Activated T-helper 17 cell treated with anti-CD3 and anti-CD28 coated beads, Interleukin-2, amount 50 U/mL, for 72 hours (primary cell): ENCODE measurements at regions not wholly inside any gene's neighbourhood (a gene's known extent, or its start where the extent isn't known, plus 50 kb on each side); places are given as distances from the start of the nearest gene placed in this dataset.
"Not testable (repeated sequence)": the region's sequence is repeated elsewhere in the genome, so short reads cannot be mapped to it uniquely, and the experiment has no call there.

Source experiments
- ATAC-seq: fragments of 150-1000 bp; cut with Tn5 transposase; replicated peaks from 2 replicates; pipeline ENCODE4 v1.10.0; 2021; ENCODE audit warnings: mild to moderate bottlenecking, moderate library complexity
- H3K27ac Mint-ChIP-seq: one replicate; pipeline ENCODE4 v1.8.0; 2022; ENCODE audit warnings: mixed read lengths
- H3K27me3 Mint-ChIP-seq: one replicate; pipeline ENCODE4 v1.8.0; 2022; ENCODE audit warnings: mixed read lengths
- H3K36me3 Mint-ChIP-seq: one replicate; pipeline ENCODE4 v1.8.0; 2022; ENCODE audit warnings: low read depth, mild to moderate bottlenecking, mixed read lengths
- H3K4me1 Mint-ChIP-seq: one replicate; pipeline ENCODE4 v1.8.0; 2022; ENCODE audit warnings: mixed read lengths
- H3K4me3 Mint-ChIP-seq: one replicate; pipeline ENCODE4 v1.8.0; 2022; ENCODE audit warnings: mild to moderate bottlenecking, mixed read lengths
- H3K9me3 Mint-ChIP-seq: one replicate; pipeline ENCODE4 v1.8.0; 2022; ENCODE audit warnings: mixed read lengths

- ATAC-seq, result no peak
- Mint-ChIP-seq H3K27ac (no peak overlapping the region), H3K4me3 (no peak overlapping the region), H3K4me1 (no peaks in the 10 kb centered on the region), H3K9me3 (peaks cover 7% of the 10 kb centered on the region), H3K36me3 (no peaks in the 10 kb centered on the region), H3K27me3 (no peaks in the 10 kb centered on the region)
These were observed 984.2 kb downstream of the FSCB start for GRCh38 chr14:43522901-43523300.

GRCh38 chr14:43522191-43522590 is 984.9 kb downstream of the FSCB start:
- no peaks in the 10 kb centered on the region for H3K4me1 Mint-ChIP-seq
- ATAC-seq, result no peak
- no peaks in the 10 kb centered on the region for H3K36me3 Mint-ChIP-seq
- H3K9me3 Mint-ChIP-seq, result peaks cover 7% of the 10 kb centered on the region
- no peaks in the 10 kb centered on the region for H3K27me3 Mint-ChIP-seq
- H3K4me3 Mint-ChIP-seq, result no peak overlapping the region
- no peak overlapping the region for H3K27ac Mint-ChIP-seq

DNA sequence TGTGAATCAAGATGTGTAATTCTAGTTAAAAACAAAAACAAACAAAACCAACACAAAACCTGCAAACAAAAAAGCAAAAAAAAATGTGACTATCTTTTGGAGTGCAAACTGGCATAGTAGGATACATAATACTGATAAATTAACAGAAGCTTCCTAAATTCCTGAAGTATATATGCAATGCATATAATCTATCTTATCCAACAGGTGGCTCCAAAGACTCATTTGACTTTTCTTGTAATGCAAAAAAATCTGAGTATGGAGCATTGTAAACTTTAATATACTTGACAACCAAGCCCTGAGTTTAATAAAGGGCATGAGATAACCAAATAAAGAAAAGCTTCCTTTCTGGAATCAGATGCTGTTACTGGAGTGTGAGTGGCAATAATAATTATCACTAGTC is 1003.6 kb downstream of the FSCB start:
- no peak for ATAC-seq
- no peaks in the 10 kb centered on the region for H3K4me1 Mint-ChIP-seq
- H3K27me3 Mint-ChIP-seq, result no peaks in the 10 kb centered on the region

DNA sequence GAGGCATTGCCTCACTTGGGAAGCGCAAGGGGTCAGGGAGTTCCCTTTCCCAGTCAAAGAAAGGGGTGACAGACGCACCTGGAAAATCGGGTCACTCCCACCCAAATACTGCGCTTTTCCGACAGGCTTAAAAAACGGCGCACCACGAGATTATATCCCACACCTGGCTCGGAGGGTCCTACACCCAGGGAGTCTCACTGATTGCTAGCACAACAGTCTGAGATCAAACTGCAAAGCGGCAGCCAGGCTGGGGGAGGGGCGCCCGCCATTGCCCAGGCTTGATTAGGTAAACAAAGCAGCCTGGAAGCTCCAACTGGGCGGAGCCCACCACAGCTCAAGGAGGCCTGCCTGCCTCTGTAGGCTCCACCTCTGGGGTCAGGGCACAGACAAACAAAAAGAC is 1014.7 kb downstream of the FSCB start:
- H3K36me3 Mint-ChIP-seq, H3K27me3 Mint-ChIP-seq, ATAC-seq, H3K9me3 Mint-ChIP-seq, H3K4me3 Mint-ChIP-seq, H3K27ac Mint-ChIP-seq, H3K4me1 Mint-ChIP-seq: not testable (repeated sequence)

More for the DNA sequence above, 1003.6 kb downstream of the FSCB start:
- H3K27ac Mint-ChIP-seq, result no peak overlapping the region
- no peaks in the 10 kb centered on the region for H3K36me3 Mint-ChIP-seq
- H3K9me3 Mint-ChIP-seq, result peaks cover 5% of the 10 kb centered on the region
- H3K4me3 Mint-ChIP-seq, result no peak overlapping the region

DNA sequence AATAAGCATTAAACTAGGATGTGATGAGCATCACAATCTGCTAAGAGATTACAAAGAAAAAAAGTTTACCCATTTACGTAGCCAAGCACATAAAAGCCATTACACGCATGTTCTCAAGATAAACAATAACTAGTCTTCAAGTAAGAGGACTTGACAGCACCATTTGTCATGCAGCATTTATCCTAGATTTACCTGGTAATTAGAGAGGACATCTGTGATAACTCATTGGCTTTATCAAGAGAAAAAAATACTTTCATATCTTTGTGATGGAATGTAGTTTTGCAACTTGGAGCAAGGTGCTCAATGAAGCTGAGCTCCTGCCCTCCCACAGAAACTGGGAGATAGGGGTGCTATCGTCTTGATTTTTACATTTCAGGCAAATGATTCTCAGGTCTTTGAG is 1023.7 kb downstream of the FSCB start:
- no peak overlapping the region for H3K27ac Mint-ChIP-seq

GRCh38 chr14:43481864-43482263 is 1025.2 kb downstream of the FSCB start:
- Mint-ChIP-seq H3K36me3 (no peaks in the 10 kb centered on the region), H3K4me1 (no peaks in the 10 kb centered on the region), H3K27me3 (no peaks in the 10 kb centered on the region), H3K27ac (no peak overlapping the region), H3K9me3 (no peaks in the 10 kb centered on the region), H3K4me3 (no peak overlapping the region)
- no peak for ATAC-seq

More for the DNA sequence above, 1023.7 kb downstream of the FSCB start:
- H3K27me3 Mint-ChIP-seq, result no peaks in the 10 kb centered on the region
- H3K36me3 Mint-ChIP-seq, result no peaks in the 10 kb centered on the region
- ATAC-seq, result no peak
- H3K9me3 Mint-ChIP-seq, result no peaks in the 10 kb centered on the region
- H3K4me3 Mint-ChIP-seq, result no peak overlapping the region
- no peaks in the 10 kb centered on the region for H3K4me1 Mint-ChIP-seq

GRCh38 chr14:43480976-43481375 is 1026.1 kb downstream of the FSCB start:
- Mint-ChIP-seq H3K27ac (no peak overlapping the region), H3K9me3 (no peaks in the 10 kb centered on the region), H3K4me1 (no peaks in the 10 kb centered on the region), H3K27me3 (no peaks in the 10 kb centered on the region), H3K4me3 (no peak overlapping the region), H3K36me3 (no peaks in the 10 kb centered on the region)
- ATAC-seq, result no peak

GRCh38 chr14:43479596-43480195 is 1027.4 kb downstream of the FSCB start:
- no peak overlapping the region for H3K27ac Mint-ChIP-seq
- no peaks in the 10 kb centered on the region for H3K27me3 Mint-ChIP-seq
- no peak overlapping the region for H3K4me3 Mint-ChIP-seq
- no peaks in the 10 kb centered on the region for H3K4me1 Mint-ChIP-seq
- H3K9me3 Mint-ChIP-seq, result no peaks in the 10 kb centered on the region
- ATAC-seq, result no peak
- H3K36me3 Mint-ChIP-seq, result no peaks in the 10 kb centered on the region

DNA sequence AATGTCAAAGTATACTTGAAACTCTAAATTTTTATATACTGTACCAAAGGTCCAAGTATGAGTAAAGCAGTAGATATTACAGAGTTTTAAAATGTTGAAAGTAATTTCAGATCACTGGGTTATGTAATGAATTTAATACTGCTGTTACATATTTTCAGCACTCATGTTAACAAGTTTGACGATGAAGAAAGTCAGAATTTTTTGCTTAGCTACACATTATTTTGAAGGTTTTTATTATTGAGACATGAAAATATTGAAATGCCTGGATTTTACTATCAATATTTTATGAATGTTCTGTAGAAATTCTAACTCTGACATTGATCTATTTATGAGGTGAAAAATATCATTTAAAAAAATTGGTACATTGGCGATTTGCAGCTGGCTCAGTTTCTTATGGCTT is 1030.3 kb downstream of the FSCB start:
- H3K4me1 Mint-ChIP-seq, result no peaks in the 10 kb centered on the region
- peaks cover 4% of the 10 kb centered on the region for H3K9me3 Mint-ChIP-seq
- no peak for ATAC-seq
- no peaks in the 10 kb centered on the region for H3K36me3 Mint-ChIP-seq
- H3K27me3 Mint-ChIP-seq, result no peaks in the 10 kb centered on the region
- no peak overlapping the region for H3K4me3 Mint-ChIP-seq
- H3K27ac Mint-ChIP-seq, result no peak overlapping the region

DNA sequence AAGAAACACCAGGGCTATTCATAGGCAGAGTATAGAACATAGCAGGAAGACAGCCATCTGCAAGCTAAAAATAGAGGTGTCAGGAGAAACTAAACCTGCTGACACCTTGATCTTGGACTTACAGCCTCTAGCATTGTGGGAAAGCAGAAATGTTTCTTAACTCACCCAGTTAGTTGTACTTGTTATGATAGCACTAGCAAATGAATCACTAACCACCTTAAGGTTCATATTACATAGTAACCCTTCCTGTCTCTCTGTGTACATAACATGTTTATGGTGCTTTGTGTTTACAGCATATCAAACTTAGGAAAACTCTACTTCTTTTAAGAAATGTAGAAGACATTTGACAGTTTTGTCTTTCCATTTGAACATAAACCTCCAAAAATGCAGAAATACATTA is 1031.3 kb downstream of the FSCB start:
- Mint-ChIP-seq H3K27ac (no peak overlapping the region), H3K4me3 (no peak overlapping the region), H3K9me3 (peaks cover 6% of the 10 kb centered on the region), H3K4me1 (no peaks in the 10 kb centered on the region), H3K27me3 (no peaks in the 10 kb centered on the region), H3K36me3 (no peaks in the 10 kb centered on the region)
- no peak for ATAC-seq

GRCh38 chr14:43471595-43471994 is 1035.5 kb downstream of the FSCB start:
- Mint-ChIP-seq H3K27ac (no peak overlapping the region), H3K4me3 (no peak overlapping the region), H3K36me3 (no peaks in the 10 kb centered on the region), H3K9me3 (peaks cover 6% of the 10 kb centered on the region), H3K4me1 (no peaks in the 10 kb centered on the region), H3K27me3 (no peaks in the 10 kb centered on the region)
- no peak for ATAC-seq

- Mint-ChIP-seq H3K4me3 (no peak overlapping the region), H3K4me1 (no peaks in the 10 kb centered on the region), H3K27ac (no peak overlapping the region), H3K27me3 (no peaks in the 10 kb centered on the region), H3K9me3 (peaks cover 10% of the 10 kb centered on the region), H3K36me3 (no peaks in the 10 kb centered on the region)
- ATAC-seq, result no peak
These were observed 1042.1 kb downstream of the FSCB start for GRCh38 chr14:43464968-43465367.

- Mint-ChIP-seq H3K9me3 (peaks cover 14% of the 10 kb centered on the region), H3K4me1 (no peaks in the 10 kb centered on the region), H3K27me3 (no peaks in the 10 kb centered on the region), H3K27ac (no peak overlapping the region), H3K36me3 (no peaks in the 10 kb centered on the region), H3K4me3 (no peak overlapping the region)
- no peak for ATAC-seq
These were observed 1057.8 kb downstream of the FSCB start for GRCh38 chr14:43449291-43449690.

- Mint-ChIP-seq H3K36me3 (no peaks in the 10 kb centered on the region), H3K9me3 (peaks cover 7% of the 10 kb centered on the region), H3K4me1 (no peaks in the 10 kb centered on the region), H3K4me3 (no peak overlapping the region), H3K27ac (no peak overlapping the region), H3K27me3 (no peaks in the 10 kb centered on the region)
- ATAC-seq, result no peak
These were observed 1069.0 kb downstream of the FSCB start for GRCh38 chr14:43438056-43438455.

DNA sequence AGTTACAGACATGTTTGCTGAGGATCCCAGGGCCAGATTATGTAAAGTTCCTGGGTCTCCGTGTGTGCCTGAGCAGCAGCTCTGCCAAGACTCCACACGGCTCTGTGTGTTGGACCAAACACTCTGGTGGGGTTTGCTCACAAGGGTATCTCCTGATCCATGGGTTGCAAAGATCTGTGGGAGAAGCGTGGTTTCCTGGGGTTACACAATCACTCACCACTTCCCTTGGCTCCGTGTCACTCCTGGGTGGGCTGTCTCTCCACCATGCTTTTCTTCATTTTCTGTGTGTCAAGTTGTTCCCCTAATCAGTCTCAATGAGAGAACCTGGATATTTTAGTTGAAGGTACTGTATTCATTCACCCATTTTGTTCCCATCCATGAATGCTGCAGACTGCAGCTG is 1088.8 kb downstream of the FSCB start:
- Mint-ChIP-seq H3K36me3 (no peaks in the 10 kb centered on the region), H3K27me3 (no peaks in the 10 kb centered on the region), H3K4me3 (no peak overlapping the region), H3K4me1 (no peaks in the 10 kb centered on the region), H3K27ac (no peak overlapping the region), H3K9me3 (peaks cover 9% of the 10 kb centered on the region)
- no peak for ATAC-seq

DNA sequence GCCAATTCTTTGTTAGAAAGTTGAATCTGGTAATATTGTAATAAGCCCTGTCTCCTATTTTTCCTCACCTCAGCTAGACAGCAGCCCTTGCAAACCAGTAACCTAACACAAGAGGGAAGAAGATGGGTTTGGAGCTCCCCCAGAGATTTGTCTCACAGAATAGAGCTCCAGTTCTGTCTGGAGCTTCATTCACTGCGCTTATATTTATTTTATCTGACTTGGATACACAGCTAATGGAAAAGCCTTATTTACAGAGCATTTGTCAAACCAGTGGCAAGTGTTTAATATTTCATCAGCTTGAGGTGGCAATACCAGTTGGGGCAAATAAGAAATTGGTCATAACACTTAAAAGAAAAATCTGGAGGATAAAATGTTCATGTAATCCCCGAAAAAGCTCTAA is 1094.0 kb downstream of the FSCB start:
- no peak for ATAC-seq
- H3K27me3 Mint-ChIP-seq, result no peaks in the 10 kb centered on the region
- H3K9me3 Mint-ChIP-seq, result peaks cover 5% of the 10 kb centered on the region
- no peaks in the 10 kb centered on the region for H3K4me1 Mint-ChIP-seq
- no peak overlapping the region for H3K4me3 Mint-ChIP-seq
- H3K36me3 Mint-ChIP-seq, result no peaks in the 10 kb centered on the region
- no peak overlapping the region for H3K27ac Mint-ChIP-seq
